DND-41 (cell line): ENCODE measurements at regions not wholly inside any gene's neighbourhood (a gene's known extent, or its start where the extent isn't known, plus 50 kb on each side); places are given as distances from the start of the nearest gene placed in this dataset.

Source experiments
- CTCF ChIP-seq: IDR thresholded peaks from 2 replicates; pipeline ENCODE4 v1.5.1; 2012; ENCODE audit warnings: borderline replicate concordance, low read length, moderate library complexity, mild to moderate bottlenecking; ENCODE audit not compliant: poor library complexity, severe bottlenecking; ENCODE audit errors: extremely low read depth
- EZH2 ChIP-seq: IDR thresholded peaks from 3 replicates; pipeline ENCODE4 v1.6.1; 2012; ENCODE audit warnings: borderline replicate concordance, low read depth, mild to moderate bottlenecking, moderate library complexity, low read length, inconsistent platforms; ENCODE audit not compliant: severe bottlenecking

DNA sequence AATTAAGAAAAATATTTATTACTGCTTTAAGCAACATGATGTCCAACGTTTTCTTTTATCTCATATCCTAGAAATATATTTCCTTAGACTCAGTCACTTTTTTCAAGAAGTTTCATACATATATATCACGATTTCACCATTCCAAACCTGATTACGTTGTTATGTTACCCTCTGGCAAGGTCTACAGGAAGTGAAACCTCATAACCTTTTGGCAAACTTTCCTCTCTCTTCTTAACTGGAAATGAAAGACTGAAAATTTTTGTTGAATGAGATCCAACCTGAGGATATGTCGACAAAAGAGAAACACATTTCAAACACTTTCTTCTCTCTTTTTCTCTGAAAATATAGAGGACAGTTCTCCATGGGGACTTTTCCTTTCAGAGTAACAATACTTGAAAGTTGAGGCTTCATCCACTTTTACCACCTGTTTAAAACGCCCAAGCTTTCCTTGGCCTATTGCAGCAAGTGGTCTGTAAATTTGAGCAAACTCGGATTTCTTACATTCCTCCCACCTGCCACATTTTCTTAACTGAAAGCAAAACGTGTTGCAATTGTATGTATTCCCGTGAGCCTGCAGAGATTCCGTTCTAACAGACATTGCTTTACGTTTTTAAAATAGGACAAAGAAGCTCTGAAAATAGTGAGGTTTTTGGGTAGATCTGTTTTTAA, 298.1 kb downstream of the CETN3 start:
- TF ChIP-seq CTCF: no peak
- no peak for TF ChIP-seq EZH2
